ENCODE measurements at regions not wholly inside any gene's neighbourhood (a gene's known extent, or its start where the extent isn't known, plus 50 kb on each side); places are given as distances from the start of the nearest gene placed in this dataset.

GRCh38 chr22:44634426-44635321 is 67.3 kb upstream of the PRR5 start:
- TF ChIP-seq CTCF (IDR thresholded peaks at IDR 0.05; ENCODE audit: insufficient read depth, low read length), result no peak
- no peak for TF ChIP-seq POLR2AphosphoS5 (IDR thresholded peaks at IDR 0.05; ENCODE audit: low read depth)
- no peak for TF ChIP-seq GABPA (IDR thresholded peaks at IDR 0.05; ENCODE audit: low read depth)

Measured in HL-60 (cell line).